ENCODE measurements at regions not wholly inside any gene's neighbourhood (a gene's known extent, or its start where the extent isn't known, plus 50 kb on each side); places are given as distances from the start of the nearest gene placed in this dataset.

DNA sequence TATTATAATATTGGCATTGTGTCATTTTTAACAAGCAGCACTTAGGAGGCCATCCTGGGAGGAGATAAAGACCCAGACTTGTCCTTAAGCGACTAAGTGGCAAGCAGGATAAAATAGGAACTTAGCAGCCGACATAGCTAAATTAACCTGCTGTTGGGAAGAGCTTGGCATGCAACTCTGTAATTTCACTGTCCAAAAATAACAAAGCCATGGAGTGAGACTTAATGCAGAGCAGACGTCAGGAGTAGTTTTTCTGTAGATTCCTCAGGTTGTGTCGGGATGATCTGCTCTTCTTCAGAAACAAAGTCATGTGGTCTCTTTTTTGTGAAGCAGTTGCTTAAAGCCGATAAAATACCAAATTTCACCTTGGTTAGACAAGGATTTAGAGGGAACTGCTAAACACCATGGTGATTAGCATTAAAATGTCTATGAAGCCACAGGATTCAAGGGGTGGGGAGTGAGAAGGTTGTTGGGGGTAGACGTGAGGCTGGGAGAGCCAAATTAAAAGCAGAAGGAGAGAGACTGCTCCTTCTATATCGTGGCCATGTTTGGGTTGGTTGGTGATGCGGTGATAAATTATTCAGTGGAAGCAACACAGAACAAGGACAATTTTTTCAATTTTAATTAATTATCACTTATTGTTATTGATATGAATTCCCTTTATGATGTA is 303.0 kb downstream of the CSNK1G3 start:
- Histone ChIP-seq H3K56ac (replicated peaks; ENCODE audit: insufficient read length, low read depth, low read length) (no peak overlapping the region), H3K4ac (replicated peaks; ENCODE audit: insufficient read length, low read depth, low read length) (peak overlapping the region; percentile 27), H2BK20ac (ENCODE audit: low read length) (peak overlapping the region; percentile 62; the same call in 1 of the 2 replicates), H4K20me1 (replicated peaks in 1 of 2; ENCODE audit: control insufficient read depth in 1 of 2, insufficient read depth in 2 of 2, low read length in 2 of 2) (no peaks in the 10 kb centered on the region), H3K27me3 (replicated peaks in 1 of 4; ENCODE audit: control insufficient read depth in 3 of 4, extremely low read depth in 1 of 4, insufficient read depth in 3 of 4, low read length in 3 of 4) (no peaks in the 10 kb centered on the region), H3K23ac (ENCODE audit: insufficient read length) (no peak overlapping the region), H2AK5ac (ENCODE audit: low read depth, low read length) (no peak overlapping the region), H3K9me3 (ENCODE audit: insufficient read depth in 2 of 2, low read depth in 1 of 2, low read length in 1 of 2) (no peaks in the 10 kb centered on the region), H3K4me3 (ENCODE audit: extremely low read depth in 1 of 4, insufficient read depth in 2 of 4, low read depth in 3 of 4, low read length in 4 of 4) (no peak overlapping the region), H2BK15ac (ENCODE audit: low read length) (no peak overlapping the region), H3K27ac (ENCODE audit: low read depth, low read length) (0 out of 2 replicates have a peak overlapping the region, but pooled peaks have one; percentile 1), H3K4me1 (replicated peaks in 1 of 4; ENCODE audit: control insufficient read depth in 3 of 4, insufficient read depth in 4 of 4, low read length in 3 of 4) (peaks cover 3 to 25% (median 22%) of the 10 kb centered on the region in 4 experiments; a peak in 5 of 7 replicates), H3K4me2 (ENCODE audit: insufficient read depth in 1 of 2, low read depth in 2 of 2, low read length in 2 of 2) (peak overlapping the region; percentile 28 to 62), H4K5ac (ENCODE audit: insufficient read length, low read depth, low read length) (peak overlapping the region; percentile 19), H2BK12ac (ENCODE audit: low read depth, low read length) (peak overlapping the region; percentile 46; the same call in 1 of the 2 replicates), H3K36me3 (ENCODE audit: control insufficient read depth in 2 of 4, insufficient read depth in 4 of 4, low read length in 3 of 4) (no peaks in the 10 kb centered on the region), H4K8ac (ENCODE audit: extremely low read depth, insufficient read depth, low read length) (no peak overlapping the region), H3K9ac (replicated peaks in 1 of 4; ENCODE audit: extremely low read depth in 1 of 4, low read depth in 3 of 4, low read length in 3 of 4) (no peak overlapping the region), H4K91ac (replicated peaks; ENCODE audit: insufficient read length, low read length) (peak overlapping the region; percentile 44), H3K23me2 (ENCODE audit: low read depth, low read length) (0 out of 2 replicates have a peak, but pooled peaks cover 2% of the 10 kb centered on the region), H3K79me1 (ENCODE audit: low read depth, low read length) (no peaks in the 10 kb centered on the region), H2AFZ (ENCODE audit: low read length) (peak overlapping the region; percentile 54; the same call in 1 of the 2 replicates), H3K18ac (ENCODE audit: extremely low read depth, low read length) (peak overlapping the region; percentile 55; the same call in 1 of the 2 replicates), H2BK120ac (replicated peaks; ENCODE audit: low read depth, low read length) (peak overlapping the region; percentile 95), H3K14ac (ENCODE audit: insufficient read length) (no peak overlapping the region), H3K79me2 (ENCODE audit: control insufficient read depth in 1 of 2, insufficient read depth in 2 of 2, low read length in 2 of 2) (no peaks in the 10 kb centered on the region), H2BK5ac (ENCODE audit: low read depth, low read length) (peak overlapping the region; percentile 64; the same call in 1 of the 2 replicates)
- DNase-seq (ENCODE audit: low read depth in 1 of 2, low spot score in 2 of 2) (no peak), FAIRE-seq (peak; percentile 68)
- TF ChIP-seq, protein P1, sequence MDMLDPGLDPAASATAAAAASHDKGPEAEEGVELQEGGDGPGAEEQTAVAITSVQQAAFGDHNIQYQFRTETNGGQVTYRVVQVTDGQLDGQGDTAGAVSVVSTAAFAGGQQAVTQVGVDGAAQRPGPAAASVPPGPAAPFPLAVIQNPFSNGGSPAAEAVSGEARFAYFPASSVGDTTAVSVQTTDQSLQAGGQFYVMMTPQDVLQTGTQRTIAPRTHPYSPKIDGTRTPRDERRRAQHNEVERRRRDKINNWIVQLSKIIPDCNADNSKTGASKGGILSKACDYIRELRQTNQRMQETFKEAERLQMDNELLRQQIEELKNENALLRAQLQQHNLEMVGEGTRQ (IDR thresholded peaks at IDR 0.05; ENCODE audit: low read length), result no peak
- peak; percentile 28 for TF ChIP-seq ASH2L (IDR thresholded peaks at IDR 0.05; ENCODE audit: low read length)
- TF ChIP-seq, protein P2, sequence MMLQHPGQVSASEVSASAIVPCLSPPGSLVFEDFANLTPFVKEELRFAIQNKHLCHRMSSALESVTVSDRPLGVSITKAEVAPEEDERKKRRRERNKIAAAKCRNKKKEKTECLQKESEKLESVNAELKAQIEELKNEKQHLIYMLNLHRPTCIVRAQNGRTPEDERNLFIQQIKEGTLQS (IDR thresholded peaks at IDR 0.05; ENCODE audit: insufficient read depth, low read depth, low read length), result no peak
- ChIA-PET POLR2A (ENCODE audit: partially characterized antibody) (no interaction called here), CTCF (ENCODE audit: partially characterized antibody) (interaction anchor here (0.9 to 1.6 kb wide), 2 partner anchors 16 to 475 kb away, joined by 3 read pairs; no protein-coding TSS in a partner anchor)
- 44% methylated on average over 8 of the region's 8 CpGs; no CpG with 5 or more reads in 1 of the 2 experiments for WGBS, 2 experiments (ENCODE audit: extremely low coverage in 1 of 2, insufficient coverage in 1 of 2, insufficient read length in 1 of 2, insufficient replicate concordance in 2 of 2, low coverage in 1 of 2, low lambda C conversion rate in 2 of 2, missing lambda C conversion rate in 1 of 2)

All from H1 (cell line).